ENCODE measurements at regions not wholly inside any gene's neighbourhood (a gene's known extent, or its start where the extent isn't known, plus 50 kb on each side); places are given as distances from the start of the nearest gene placed in this dataset.

DNA sequence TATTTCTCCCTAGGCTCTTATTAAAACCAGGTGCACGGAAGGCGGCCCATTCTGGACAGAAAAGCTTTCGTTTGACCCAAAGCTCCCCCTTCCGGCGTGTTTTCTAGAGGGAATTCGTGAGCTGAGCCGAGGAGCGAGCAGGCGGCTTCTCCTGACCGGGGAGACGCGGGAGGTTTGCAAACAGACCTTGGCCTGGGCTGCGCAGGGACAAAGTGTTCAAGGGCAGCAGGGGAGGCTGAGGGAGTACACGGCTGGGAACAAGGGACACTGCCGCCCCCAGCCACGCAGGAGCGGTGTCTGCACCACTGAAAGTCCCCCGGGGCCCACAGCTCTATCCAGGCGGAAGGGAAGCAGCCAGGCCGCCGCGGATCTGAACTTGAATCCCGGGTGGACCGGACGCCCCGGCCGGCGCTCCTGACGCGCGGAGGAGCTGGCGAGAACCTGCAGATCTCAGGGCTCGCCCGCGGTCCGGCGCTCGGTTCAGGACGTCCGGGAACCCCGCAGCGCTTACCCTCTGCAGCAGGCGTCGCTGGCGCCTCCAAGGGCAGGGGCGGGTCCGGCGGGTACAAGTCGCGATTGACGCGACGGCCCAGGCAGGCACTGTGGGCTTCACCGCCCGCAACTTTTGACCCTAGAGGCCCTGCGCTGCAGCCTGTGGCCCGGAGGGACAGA lies 101.9 kb downstream of the WT1 start:
- H3K4me3 ChIP-seq (ENCODE audit: low read depth, low read length), result peak overlapping the region; percentile 30
- TF ChIP-seq, protein P1, sequence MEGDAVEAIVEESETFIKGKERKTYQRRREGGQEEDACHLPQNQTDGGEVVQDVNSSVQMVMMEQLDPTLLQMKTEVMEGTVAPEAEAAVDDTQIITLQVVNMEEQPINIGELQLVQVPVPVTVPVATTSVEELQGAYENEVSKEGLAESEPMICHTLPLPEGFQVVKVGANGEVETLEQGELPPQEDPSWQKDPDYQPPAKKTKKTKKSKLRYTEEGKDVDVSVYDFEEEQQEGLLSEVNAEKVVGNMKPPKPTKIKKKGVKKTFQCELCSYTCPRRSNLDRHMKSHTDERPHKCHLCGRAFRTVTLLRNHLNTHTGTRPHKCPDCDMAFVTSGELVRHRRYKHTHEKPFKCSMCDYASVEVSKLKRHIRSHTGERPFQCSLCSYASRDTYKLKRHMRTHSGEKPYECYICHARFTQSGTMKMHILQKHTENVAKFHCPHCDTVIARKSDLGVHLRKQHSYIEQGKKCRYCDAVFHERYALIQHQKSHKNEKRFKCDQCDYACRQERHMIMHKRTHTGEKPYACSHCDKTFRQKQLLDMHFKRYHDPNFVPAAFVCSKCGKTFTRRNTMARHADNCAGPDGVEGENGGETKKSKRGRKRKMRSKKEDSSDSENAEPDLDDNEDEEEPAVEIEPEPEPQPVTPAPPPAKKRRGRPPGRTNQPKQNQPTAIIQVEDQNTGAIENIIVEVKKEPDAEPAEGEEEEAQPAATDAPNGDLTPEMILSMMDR (IDR thresholded peaks at IDR 0.05; ENCODE audit: low read depth, low read length), result peak; percentile 27; the same call in 1 of the 2 replicates

DNA sequence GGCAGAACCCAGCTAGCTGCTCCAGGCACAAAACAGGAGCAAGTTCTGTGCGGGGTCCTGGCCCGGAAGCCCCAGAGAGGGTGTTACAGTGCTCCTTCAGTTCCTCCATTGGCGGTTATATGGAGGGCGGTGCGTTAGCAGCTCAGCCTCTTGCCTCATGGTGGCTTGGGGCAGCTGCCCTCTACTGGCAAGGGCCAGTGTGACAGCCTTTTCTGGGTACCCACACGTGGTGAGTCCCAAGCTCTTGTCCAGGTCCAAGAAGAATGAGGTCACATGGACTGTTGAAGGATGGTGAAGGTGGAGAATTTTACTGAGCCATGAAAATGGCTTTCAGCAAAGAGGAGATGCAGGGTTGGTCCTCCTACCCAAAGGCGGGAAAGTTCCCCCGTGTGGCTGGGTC lies 100.5 kb downstream of the WT1 start:
- H3K4me3 ChIP-seq (ENCODE audit: low read depth, low read length), result no peak overlapping the region
- TF ChIP-seq, protein P1 (IDR thresholded peaks at IDR 0.05; ENCODE audit: low read depth, low read length), result 0 out of 2 replicates have a peak, but pooled peaks have one; percentile 29
